Osteocyte (in vitro differentiated cells): ENCODE measurements at regions not wholly inside any gene's neighbourhood (a gene's known extent, or its start where the extent isn't known, plus 50 kb on each side); places are given as distances from the start of the nearest gene placed in this dataset.

ENCODE experiments used
- DNase-seq: peaks from one replicate; pipeline ENCODE4 v3.0.0; 2021; ENCODE audit warnings: mixed read lengths; ENCODE audit not compliant: unreplicated experiment; ENCODE audit errors: extremely low spot score
- H3K27ac Mint-ChIP-seq: one replicate; pipeline ENCODE4 v1.8.0; 2021; ENCODE audit warnings: mild to moderate bottlenecking, mixed read lengths; ENCODE audit not compliant: unreplicated experiment
- H3K27me3 Mint-ChIP-seq: one replicate; pipeline ENCODE4 v1.8.0; 2021; ENCODE audit warnings: mixed read lengths; ENCODE audit not compliant: unreplicated experiment
- H3K36me3 Mint-ChIP-seq: one replicate; pipeline ENCODE4 v1.8.0; 2021; ENCODE audit warnings: mixed read lengths; ENCODE audit not compliant: unreplicated experiment
- H3K4me1 Mint-ChIP-seq: one replicate; pipeline ENCODE4 v1.8.0; 2021; ENCODE audit warnings: mixed read lengths; ENCODE audit not compliant: unreplicated experiment
- H3K4me3 Mint-ChIP-seq: one replicate; pipeline ENCODE4 v1.8.0; 2021; ENCODE audit warnings: mild to moderate bottlenecking, moderate library complexity, mixed read lengths; ENCODE audit not compliant: unreplicated experiment
- H3K9me3 Mint-ChIP-seq: one replicate; pipeline ENCODE4 v1.8.0; 2021; ENCODE audit warnings: mixed read lengths; ENCODE audit not compliant: unreplicated experiment
- TF ChIP-seq, protein P1 (sequence below): fragments of 200-600 bp; sonication (generic); IDR thresholded peaks from 2 replicates; pipeline ENCODE4 v1.5.0; 2021; ENCODE audit warnings: antibody characterized with exemption, mild to moderate bottlenecking, moderate library complexity

- no peak overlapping the region for H3K4me3 Mint-ChIP-seq
- TF ChIP-seq, protein P1, sequence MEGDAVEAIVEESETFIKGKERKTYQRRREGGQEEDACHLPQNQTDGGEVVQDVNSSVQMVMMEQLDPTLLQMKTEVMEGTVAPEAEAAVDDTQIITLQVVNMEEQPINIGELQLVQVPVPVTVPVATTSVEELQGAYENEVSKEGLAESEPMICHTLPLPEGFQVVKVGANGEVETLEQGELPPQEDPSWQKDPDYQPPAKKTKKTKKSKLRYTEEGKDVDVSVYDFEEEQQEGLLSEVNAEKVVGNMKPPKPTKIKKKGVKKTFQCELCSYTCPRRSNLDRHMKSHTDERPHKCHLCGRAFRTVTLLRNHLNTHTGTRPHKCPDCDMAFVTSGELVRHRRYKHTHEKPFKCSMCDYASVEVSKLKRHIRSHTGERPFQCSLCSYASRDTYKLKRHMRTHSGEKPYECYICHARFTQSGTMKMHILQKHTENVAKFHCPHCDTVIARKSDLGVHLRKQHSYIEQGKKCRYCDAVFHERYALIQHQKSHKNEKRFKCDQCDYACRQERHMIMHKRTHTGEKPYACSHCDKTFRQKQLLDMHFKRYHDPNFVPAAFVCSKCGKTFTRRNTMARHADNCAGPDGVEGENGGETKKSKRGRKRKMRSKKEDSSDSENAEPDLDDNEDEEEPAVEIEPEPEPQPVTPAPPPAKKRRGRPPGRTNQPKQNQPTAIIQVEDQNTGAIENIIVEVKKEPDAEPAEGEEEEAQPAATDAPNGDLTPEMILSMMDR, result no peak
- H3K9me3 Mint-ChIP-seq, result no peaks in the 10 kb centered on the region
- H3K36me3 Mint-ChIP-seq, result no peaks in the 10 kb centered on the region
- peaks cover 16% of the 10 kb centered on the region for H3K4me1 Mint-ChIP-seq
- DNase-seq, result no peak
- no peaks in the 10 kb centered on the region for H3K27me3 Mint-ChIP-seq
- no peak overlapping the region for H3K27ac Mint-ChIP-seq
These were observed 335.0 kb upstream of the NFIA start for GRCh38 chr1:60747353-60747752.

DNA sequence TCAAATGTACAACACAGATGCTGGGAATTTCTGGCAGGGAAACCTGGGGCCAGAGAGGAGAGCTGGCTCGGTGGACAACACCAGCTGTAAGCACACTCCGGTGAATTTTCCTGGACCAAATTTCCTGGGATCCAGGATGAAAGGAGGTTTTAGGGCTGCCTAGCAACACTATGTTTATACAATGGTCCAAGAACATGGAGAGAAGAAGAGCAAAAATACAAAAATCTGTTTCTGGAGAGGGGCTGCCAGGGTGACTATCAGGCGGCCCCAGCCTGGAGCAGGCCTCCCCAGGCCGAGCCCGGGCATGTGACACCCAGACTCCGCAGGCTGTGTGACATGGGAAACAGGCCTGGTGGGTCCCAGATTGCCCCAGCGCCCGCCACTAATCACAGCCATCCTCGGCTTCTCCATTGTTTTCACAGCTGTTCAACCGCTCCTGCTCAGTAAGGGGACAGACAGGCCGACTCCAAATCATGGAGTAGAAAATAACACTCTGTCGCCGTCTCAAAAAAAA lies 336.0 kb upstream of the NFIA start:
- H3K4me1 Mint-ChIP-seq, result peaks cover 16% of the 10 kb centered on the region
- TF ChIP-seq, protein P1, result no peak
- H3K36me3 Mint-ChIP-seq, result no peaks in the 10 kb centered on the region
- no peaks in the 10 kb centered on the region for H3K9me3 Mint-ChIP-seq
- no peak for DNase-seq
- no peak overlapping the region for H3K4me3 Mint-ChIP-seq
- no peaks in the 10 kb centered on the region for H3K27me3 Mint-ChIP-seq
- H3K27ac Mint-ChIP-seq, result peak overlapping the region; percentile 84

DNA sequence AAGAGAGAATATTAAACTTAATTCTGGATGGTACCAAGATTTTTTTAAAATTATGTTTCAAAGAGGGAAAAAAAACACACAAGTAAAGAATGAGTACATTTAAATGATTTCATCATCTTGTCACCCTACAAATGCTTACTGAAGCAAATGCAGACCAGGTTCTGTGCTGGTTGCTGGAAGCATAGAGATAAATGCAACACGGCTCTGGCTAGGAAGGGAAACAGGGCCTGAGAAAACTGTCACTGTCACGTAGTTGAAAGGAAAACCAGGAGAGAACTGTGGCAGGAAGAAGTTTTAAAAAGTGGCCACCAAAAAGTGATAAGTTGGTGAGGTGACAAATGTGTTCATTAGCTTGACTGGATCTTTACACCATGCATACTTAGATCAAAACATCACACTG lies 336.9 kb upstream of the NFIA start:
- peaks cover 16% of the 10 kb centered on the region for H3K4me1 Mint-ChIP-seq

GRCh38 chr1:60742339-60742738 lies 340.0 kb upstream of the NFIA start:
- no peak overlapping the region for H3K4me3 Mint-ChIP-seq
- DNase-seq, result no peak

More for the DNA sequence above, 336.9 kb upstream of the NFIA start:
- no peak for DNase-seq
- H3K4me3 Mint-ChIP-seq, result no peak overlapping the region
- H3K27ac Mint-ChIP-seq, result peak overlapping the region; percentile 31
- TF ChIP-seq, protein P1, result no peak
- H3K9me3 Mint-ChIP-seq, result no peaks in the 10 kb centered on the region
- H3K27me3 Mint-ChIP-seq, result no peaks in the 10 kb centered on the region
- H3K36me3 Mint-ChIP-seq, result no peaks in the 10 kb centered on the region

GRCh38 chr1:60740154-60740553 lies 342.2 kb upstream of the NFIA start:
- no peaks in the 10 kb centered on the region for H3K36me3 Mint-ChIP-seq

More at GRCh38 chr1:60742339-60742738, 340.0 kb upstream of the NFIA start:
- Mint-ChIP-seq H3K9me3 (no peaks in the 10 kb centered on the region), H3K4me1 (peaks cover 16% of the 10 kb centered on the region), H3K27ac (no peak overlapping the region), H3K27me3 (no peaks in the 10 kb centered on the region), H3K36me3 (no peaks in the 10 kb centered on the region)
- TF ChIP-seq, protein P1, result no peak

More at GRCh38 chr1:60740154-60740553, 342.2 kb upstream of the NFIA start:
- Mint-ChIP-seq H3K9me3 (no peaks in the 10 kb centered on the region), H3K27ac (no peak overlapping the region), H3K4me3 (no peak overlapping the region), H3K4me1 (no peaks in the 10 kb centered on the region), H3K27me3 (no peaks in the 10 kb centered on the region)
- no peak for DNase-seq
- TF ChIP-seq, protein P1, result no peak
